ENCODE measurements at regions not wholly inside any gene's neighbourhood (a gene's known extent, or its start where the extent isn't known, plus 50 kb on each side); places are given as distances from the start of the nearest gene placed in this dataset.

DNA sequence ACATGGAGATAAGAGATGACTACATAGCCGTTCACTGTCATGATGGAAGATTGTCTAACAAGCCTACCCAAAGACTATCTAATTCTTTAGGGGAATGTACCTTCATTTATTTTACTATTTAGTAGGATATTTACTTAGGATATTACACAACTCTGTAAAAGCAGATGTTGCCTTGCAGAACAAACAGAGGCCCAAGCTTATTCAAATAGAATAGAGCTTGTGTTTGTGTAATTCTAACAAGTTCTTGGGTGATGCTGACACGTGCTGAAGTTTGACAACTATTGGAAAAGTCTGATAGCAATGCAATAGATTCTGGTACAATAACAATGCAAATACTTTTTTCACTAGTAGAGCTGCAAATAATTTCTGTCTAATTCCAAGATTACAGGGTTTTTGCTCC lies 447.6 kb downstream of the TOX3 start:
- no peak overlapping the region for H3K4me3 ChIP-seq (ENCODE audit: low read depth, low read length)
- no peak for DNase-seq (ENCODE audit: low read depth)
- TF ChIP-seq, protein P1, sequence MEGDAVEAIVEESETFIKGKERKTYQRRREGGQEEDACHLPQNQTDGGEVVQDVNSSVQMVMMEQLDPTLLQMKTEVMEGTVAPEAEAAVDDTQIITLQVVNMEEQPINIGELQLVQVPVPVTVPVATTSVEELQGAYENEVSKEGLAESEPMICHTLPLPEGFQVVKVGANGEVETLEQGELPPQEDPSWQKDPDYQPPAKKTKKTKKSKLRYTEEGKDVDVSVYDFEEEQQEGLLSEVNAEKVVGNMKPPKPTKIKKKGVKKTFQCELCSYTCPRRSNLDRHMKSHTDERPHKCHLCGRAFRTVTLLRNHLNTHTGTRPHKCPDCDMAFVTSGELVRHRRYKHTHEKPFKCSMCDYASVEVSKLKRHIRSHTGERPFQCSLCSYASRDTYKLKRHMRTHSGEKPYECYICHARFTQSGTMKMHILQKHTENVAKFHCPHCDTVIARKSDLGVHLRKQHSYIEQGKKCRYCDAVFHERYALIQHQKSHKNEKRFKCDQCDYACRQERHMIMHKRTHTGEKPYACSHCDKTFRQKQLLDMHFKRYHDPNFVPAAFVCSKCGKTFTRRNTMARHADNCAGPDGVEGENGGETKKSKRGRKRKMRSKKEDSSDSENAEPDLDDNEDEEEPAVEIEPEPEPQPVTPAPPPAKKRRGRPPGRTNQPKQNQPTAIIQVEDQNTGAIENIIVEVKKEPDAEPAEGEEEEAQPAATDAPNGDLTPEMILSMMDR (conservative IDR thresholded peaks at IDR 0.05; ENCODE audit: low read depth, low read length), result no peak

DNA sequence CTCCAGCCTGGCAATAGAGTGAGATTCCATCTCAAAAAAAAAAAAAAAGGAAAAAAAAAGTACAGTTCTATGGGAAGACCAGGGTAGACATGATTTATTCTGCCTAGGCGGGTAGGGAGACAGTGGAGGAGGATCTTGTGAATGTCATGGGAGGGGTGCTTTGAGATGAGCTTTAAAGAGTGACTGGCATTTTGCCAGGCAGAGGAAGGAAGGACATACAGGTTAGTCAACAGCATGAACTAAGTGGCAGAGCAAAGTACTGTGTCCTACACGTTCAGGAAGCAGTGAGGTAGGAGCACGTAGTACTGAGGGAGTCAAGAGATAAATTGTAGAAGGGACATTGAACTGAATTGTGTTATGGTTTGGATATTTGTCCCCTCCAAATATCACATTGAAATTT lies 451.5 kb downstream of the TOX3 start:
- DNase-seq (ENCODE audit: low read depth), result no peak
- TF ChIP-seq, protein P1 (conservative IDR thresholded peaks at IDR 0.05; ENCODE audit: low read depth, low read length), result no peak
- no peak overlapping the region for H3K4me3 ChIP-seq (ENCODE audit: low read depth, low read length)

DNA sequence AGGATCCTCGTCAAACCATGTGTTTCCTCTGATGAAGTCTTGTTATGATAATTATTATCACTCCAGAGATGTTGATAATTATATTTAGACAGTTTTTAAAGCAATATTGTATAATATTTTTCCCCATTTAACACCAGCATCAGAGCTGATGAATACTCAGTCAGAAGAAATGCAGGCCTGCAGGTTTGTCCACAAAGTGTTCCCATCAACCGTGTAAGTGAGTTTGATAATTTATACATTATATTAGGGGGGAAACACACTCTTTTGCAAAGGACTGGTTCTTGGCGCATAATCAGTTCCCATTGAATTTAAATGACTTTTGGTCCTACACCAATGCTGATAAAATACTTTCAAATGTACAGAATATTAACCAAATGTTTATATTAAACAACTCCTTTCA lies 454.8 kb downstream of the TOX3 start:
- H3K4me3 ChIP-seq (ENCODE audit: low read depth, low read length), result no peak overlapping the region
- DNase-seq (ENCODE audit: low read depth), result no peak
- TF ChIP-seq, protein P1 (conservative IDR thresholded peaks at IDR 0.05; ENCODE audit: low read depth, low read length), result no peak

DNA sequence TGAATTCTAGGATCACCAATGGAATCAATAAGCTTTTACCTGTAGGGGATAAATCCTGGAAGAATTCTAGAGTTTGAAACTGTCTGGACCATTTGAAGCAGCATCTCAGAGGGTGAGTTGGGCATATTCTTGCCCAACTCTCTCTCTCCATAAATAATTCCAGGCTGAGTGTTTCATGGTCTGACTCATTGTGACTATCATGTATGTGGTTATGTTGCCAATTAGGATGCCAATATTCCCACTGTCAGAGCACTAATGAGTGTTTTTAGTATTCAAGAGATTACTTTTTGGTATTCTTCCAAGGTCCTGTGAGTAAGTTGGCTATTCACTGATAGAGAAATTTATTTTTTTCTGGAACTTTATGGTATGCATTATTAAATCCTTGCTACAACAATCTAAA lies 456.9 kb downstream of the TOX3 start:
- no peak overlapping the region for H3K4me3 ChIP-seq (ENCODE audit: low read depth, low read length)
- DNase-seq (ENCODE audit: low read depth), result peak; percentile 39
- TF ChIP-seq, protein P1 (conservative IDR thresholded peaks at IDR 0.05; ENCODE audit: low read depth, low read length), result no peak

DNA sequence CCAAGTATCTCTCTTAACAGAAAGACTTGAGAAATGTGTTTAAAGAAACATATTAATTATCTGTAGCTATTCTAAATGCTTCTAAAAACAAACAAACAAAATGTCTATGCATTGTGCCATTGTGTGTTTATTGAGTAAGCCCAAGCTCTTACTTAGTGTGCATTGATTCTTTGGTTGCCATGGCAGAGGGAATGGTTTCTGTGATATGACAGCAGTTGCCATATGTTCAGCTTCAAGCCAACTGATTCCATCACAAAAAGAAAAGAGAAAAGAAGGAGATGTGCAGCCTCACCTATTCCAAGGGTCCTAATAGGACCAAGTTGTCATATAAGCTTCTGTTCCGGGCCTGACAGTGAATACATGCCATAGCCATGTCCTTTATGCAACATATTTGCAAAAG lies 457.5 kb downstream of the TOX3 start:
- no peak for DNase-seq (ENCODE audit: low read depth)
- no peak overlapping the region for H3K4me3 ChIP-seq (ENCODE audit: low read depth, low read length)
- TF ChIP-seq, protein P1 (conservative IDR thresholded peaks at IDR 0.05; ENCODE audit: low read depth, low read length), result no peak

DNA sequence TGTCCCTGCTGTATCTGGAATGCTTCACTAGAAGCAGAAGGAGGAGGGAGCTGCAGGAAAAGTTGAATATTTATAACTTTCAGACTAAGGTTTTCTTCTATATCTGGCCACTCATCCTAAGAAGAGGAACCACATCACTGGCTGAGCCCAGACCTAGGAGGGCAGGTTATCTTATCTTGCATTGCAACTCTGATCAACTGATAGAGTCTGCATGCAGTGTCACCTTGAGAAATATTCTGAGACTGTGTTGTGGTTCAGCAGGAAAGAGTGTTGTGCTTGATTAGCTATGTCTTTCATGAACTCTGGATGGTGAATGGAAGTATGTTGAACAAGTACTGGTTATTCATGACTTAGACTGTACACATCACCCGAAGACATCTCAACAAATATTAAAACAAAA lies 460.0 kb downstream of the TOX3 start:
- TF ChIP-seq, protein P1 (conservative IDR thresholded peaks at IDR 0.05; ENCODE audit: low read depth, low read length), result no peak
- no peak for DNase-seq (ENCODE audit: low read depth)
- H3K4me3 ChIP-seq (ENCODE audit: low read depth, low read length), result no peak overlapping the region

DNA sequence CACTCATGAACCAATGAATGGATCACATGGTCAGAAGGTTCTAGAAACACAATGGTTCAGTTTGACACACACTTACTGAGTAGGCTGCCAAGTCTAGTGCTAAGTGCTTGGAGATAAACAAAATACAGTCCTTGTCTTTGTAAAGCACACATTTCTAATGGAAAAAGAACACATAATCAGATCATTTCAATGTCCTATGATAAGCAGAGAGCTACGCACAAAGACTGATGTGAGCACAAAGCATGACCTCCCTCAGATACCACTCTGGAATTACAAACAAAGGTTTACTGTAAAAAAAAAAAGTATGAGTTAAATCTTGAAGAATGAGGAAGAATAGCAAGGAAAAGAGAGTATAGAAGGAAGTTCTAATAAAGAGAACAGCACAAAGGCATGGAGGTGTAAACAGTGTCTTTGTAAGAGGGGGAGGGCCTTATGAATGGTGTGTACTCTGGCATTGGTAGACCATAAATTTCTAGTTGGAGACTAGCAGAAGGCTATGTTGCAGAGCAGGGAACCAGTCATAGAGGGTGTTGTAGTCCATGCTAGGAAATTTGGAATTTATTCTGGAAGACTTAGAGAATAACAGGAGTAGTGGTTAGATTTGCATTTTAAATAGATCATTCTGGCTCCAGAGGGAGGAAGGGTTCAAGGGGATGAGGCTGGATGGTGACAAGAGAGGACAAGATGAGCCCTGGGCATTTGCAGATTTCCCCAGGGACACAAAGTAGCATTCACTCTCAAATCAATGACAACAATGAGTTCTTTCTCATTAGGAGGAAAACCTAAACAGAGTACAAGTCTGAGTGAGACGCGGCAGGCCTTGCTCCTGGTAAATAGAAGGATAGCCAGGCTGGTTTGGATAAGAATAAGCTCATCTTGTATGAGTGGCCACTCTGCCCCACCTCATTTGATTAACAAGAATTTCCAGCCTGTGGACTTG lies 468.0 kb downstream of the TOX3 start:
- H3K4me3 ChIP-seq (ENCODE audit: low read depth, low read length), result no peak overlapping the region
- TF ChIP-seq, protein P1 (conservative IDR thresholded peaks at IDR 0.05; ENCODE audit: low read depth, low read length), result no peak
- DNase-seq (ENCODE audit: low read depth), result no peak

Measured in epithelial cell of proximal tubule (primary cell).